ENCODE measurements at regions not wholly inside any gene's neighbourhood (a gene's known extent, or its start where the extent isn't known, plus 50 kb on each side); places are given as distances from the start of the nearest gene placed in this dataset.
A peak's percentile ranks its signal among the peaks of the same experiment; 100 is the strongest.

DNA sequence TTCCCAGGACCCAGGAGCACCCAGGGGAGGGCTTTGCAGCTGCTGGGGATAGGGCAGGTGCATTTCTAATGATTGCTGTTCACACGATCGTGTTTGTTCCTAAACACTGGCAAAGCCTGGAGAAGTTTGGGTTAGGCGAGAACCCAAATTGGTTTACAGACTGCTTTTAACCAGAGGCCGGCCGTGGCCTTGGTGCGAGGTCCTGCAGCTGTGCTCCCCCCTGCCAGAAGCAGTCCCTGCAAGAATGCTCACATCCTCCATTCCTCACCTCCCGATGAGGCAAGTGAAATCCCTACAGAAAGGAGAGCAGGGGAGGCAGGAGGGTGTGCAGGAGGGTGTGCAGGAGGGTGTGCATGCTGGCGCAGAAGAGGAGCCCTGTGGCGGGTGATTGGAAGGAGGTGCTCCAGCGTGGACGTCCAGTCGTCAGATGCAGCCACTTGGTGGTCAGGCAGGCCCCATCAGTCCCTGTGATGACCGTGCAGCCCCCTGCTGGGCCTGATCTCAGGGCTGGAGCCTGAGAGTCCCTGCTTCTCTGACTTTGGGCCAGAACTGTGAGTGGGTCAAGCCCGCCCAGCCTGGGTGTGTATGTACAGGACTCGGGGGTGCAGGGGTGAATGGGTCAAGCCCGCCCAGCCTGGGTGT lies 55.7 kb upstream of the FRMD1 start:
- ATAC-seq, result no peak
- Mint-ChIP-seq H3K27ac (no peak overlapping the region), H3K4me3 (no peak overlapping the region), H3K36me3 (no peaks in the 10 kb centered on the region), H3K4me1 (no peaks in the 10 kb centered on the region), H3K9me3 (no peaks in the 10 kb centered on the region)
- no peak for DNase-seq (ENCODE audit: low spot score in 2 of 2)

DNA sequence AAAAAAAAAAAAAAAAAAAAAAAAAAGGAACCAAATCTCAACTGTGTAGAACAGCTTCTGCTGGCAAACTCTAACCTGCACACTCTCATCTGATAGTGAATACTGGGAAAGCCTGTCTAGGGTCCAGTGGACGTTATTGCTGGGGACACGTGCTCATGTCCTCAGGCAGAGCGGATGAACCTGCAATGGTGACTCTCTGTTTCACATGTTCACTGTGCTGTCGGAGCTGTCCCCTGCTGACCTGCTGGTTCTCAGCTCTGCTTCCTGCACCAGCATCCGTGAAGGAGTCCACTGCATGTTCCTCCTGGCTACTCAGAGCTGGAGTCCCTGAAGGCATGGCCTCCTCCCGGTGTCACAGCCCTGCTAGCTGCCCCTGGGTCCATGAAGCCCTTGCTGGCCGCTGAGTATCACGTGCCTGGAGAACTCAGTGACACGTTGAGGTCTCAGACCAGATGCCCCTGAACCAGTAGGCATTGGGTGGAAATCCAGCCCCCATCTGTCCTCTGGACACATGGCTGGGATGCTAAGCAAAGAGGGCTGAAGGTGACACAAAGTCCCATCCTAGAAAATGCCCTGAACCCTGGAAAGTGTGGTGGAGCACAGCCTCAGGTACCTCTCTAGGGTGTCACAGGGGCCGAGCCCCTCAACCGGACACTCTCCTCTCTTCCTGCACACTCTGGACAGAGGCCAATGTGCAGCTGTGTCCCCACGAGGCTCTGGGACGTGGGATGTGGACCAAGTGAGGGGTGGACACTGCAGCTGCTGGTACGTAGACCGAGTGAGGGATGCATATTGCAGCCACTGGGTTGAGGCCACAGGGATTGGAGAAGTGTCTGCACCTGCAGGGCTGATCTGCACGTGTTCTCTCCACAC lies 54.9 kb upstream of the FRMD1 start:
- H3K4me3 Mint-ChIP-seq, result no peak overlapping the region
- H3K36me3 Mint-ChIP-seq, result no peaks in the 10 kb centered on the region
- no peak overlapping the region for H3K27ac Mint-ChIP-seq
- peak; percentile 3 for ATAC-seq
- no peaks in the 10 kb centered on the region for H3K4me1 Mint-ChIP-seq
- no peaks in the 10 kb centered on the region for H3K9me3 Mint-ChIP-seq
- no peak for DNase-seq (ENCODE audit: low spot score in 2 of 2)

DNA sequence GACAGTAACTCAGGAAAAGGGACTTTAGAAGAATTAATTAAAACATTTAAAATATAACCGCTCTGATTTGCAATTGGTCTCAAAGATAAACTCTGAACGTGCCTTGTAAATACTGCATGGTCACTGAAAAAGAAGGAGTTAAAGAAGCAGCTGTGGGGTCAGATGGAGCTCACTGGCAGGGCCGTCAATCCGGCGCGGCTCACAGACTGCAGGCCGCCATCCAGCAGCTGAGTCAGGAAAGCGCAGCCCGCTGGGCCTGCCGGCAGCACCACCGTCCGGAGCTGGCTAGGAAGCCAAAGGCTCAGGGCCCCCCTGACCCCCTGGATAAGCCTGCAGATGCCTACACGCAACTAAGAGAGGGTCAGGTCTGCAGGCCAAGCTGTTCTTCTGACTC lies 54.2 kb upstream of the FRMD1 start:
- H3K4me3 Mint-ChIP-seq, result no peak overlapping the region
- DNase-seq (ENCODE audit: low spot score in 2 of 2) (no peak), ATAC-seq (no peak)
- H3K36me3 Mint-ChIP-seq, result no peaks in the 10 kb centered on the region
- H3K27ac Mint-ChIP-seq, result no peak overlapping the region
- H3K9me3 Mint-ChIP-seq, result no peaks in the 10 kb centered on the region
- no peaks in the 10 kb centered on the region for H3K4me1 Mint-ChIP-seq

DNA sequence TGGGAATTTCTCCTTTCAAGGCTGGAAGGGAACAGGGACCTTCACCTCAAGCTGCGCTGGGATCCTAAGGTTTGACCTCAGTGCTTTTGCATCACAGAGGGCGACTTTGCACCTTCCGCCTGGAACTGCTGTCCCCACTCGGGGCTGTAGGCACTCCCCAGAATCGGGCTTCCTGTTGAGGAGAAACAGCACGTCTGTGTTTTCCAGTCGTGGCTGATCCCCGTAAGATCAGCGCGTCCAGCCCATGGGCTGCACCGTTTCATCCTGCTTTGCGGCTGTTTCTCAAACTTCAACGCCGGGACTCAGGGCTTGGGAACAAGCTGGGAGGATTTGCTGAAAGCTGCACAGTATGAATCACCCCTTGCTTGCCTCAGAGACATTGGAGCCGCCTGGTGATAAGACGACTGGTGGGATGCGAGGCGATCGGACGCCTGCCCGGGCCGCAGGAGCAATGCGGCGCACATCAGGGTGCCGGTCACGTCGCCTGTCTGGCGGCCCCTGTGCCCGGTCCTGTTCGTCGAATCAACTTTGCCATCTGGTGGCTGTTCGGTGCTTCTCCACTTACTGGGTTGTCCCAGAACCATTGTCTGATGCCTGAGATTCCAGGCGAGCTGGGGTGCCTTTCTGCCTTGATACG lies 53.6 kb upstream of the FRMD1 start:
- no peaks in the 10 kb centered on the region for H3K36me3 Mint-ChIP-seq
- no peak overlapping the region for H3K4me3 Mint-ChIP-seq
- no peaks in the 10 kb centered on the region for H3K9me3 Mint-ChIP-seq
- no peak overlapping the region for H3K27ac Mint-ChIP-seq
- no peak for DNase-seq (ENCODE audit: low spot score in 2 of 2)
- ATAC-seq, result no peak
- H3K4me1 Mint-ChIP-seq, result no peaks in the 10 kb centered on the region

DNA sequence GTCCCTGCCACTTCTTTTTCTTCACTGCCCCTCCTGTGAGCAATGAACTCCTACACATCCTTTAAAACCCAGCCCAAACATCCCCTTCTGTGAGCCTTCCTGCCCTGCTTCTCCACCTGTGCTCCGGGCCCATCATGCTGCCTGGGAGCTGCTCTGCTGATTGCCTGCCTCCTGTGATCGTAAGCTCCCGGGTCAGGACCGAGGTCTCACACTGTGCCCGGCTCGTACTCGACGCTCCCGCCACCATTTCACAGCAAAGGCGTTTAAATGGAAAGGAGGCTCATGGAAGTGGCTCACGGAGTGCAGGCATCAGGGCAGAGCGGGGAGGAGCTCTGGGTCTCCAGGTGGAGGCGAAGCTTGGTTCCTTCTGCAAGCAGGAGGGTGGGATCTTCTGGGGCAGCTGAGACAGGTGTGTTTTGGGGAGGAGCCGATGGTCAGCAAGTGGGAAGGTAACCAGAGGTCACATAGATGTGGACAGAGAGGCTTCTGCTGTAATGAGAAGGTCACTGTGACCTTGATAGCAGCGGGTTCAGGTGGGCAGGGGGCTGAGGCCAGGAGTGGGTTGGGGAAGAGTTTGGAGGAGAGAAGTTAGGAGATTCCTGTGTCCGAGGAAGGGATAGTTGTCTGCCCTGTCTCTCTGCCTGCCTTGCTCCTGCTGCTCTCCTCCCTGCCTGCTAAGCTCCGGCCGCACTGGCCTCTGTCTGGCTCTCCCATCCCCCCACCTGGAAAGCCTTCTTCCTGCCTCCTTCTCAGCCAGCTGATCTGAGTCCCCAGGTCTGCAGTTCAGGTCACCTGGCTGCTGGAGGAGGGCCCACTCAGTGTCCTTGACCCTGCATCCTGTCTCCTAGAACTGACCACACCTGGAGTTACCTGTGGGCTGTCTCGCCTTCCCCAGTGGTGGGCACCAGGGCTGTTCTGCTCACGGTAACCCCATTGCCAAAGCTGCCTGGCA lies 52.7 kb upstream of the FRMD1 start:
- Mint-ChIP-seq H3K9me3 (no peaks in the 10 kb centered on the region), H3K36me3 (no peaks in the 10 kb centered on the region), H3K4me3 (no peak overlapping the region), H3K4me1 (no peaks in the 10 kb centered on the region), H3K27ac (no peak overlapping the region)
- ATAC-seq (no peak), DNase-seq (ENCODE audit: low spot score in 2 of 2) (no peak)

DNA sequence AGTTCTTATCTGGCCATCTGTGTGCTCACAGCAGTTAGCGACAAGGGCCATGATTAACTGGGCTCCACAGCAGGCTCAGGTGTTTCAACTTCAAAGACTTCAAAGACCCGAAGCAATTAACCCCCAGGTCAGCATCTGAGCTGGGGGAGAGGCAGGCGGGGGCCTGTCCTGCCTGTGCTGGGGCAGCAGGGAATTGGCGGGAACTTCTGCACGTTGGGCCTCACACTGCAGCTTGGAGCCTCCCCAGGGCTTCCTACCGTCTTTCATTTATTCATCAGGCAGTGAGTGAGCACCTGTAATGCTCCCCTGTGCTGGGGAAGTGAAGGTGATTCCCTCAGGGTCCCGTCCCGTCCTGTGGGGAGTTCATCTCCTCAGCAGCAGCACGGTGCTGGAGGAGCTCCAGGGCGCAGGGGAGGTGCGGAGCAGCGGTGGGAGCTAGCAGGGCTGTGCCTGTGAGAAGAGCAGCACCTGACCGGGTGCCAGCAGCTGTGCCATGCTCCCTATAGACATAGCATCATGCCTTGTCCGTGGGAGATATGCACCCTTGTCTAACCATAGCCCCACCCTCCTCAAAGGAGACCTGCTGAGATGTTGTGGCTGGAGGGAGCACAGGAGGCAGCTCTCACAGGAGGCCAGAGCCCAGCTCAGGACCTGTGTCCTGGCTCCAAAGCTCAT lies 51.8 kb upstream of the FRMD1 start:
- DNase-seq (ENCODE audit: low spot score in 2 of 2) (no peak), ATAC-seq (no peak)
- Mint-ChIP-seq H3K27ac (no peak overlapping the region), H3K4me1 (no peaks in the 10 kb centered on the region), H3K36me3 (no peaks in the 10 kb centered on the region), H3K4me3 (no peak overlapping the region), H3K9me3 (no peaks in the 10 kb centered on the region)

DNA sequence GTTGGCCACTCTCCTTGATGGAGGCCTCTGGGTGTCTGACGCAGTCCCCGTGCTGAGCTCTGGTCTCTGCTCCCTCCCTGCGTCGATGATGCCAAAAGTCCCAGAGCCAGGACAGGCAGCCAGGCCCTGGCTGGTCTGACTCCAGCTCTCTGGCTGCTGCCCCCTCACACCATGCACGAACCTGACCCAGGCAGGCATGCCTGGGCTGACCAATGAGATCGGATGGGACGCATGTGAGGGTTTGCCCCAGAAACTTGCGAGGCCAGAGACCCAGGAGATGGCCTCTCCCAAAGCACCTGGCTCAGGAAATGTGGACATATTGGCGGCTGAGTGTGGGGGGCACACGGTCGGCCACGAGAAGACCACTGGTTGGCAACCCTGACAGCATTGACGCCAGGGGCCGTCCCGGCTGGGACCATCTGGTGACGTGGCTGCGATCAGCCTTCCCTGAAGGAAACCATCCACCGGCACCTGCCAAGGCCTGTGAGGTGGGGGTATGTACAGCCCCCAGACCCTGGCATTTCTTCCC lies 51.2 kb upstream of the FRMD1 start:
- H3K4me1 Mint-ChIP-seq, result no peaks in the 10 kb centered on the region
- no peaks in the 10 kb centered on the region for H3K36me3 Mint-ChIP-seq
- H3K27ac Mint-ChIP-seq, result no peak overlapping the region
- ATAC-seq, result no peak
- no peaks in the 10 kb centered on the region for H3K9me3 Mint-ChIP-seq
- no peak overlapping the region for H3K4me3 Mint-ChIP-seq
- DNase-seq (ENCODE audit: low spot score in 2 of 2), result no peak

DNA sequence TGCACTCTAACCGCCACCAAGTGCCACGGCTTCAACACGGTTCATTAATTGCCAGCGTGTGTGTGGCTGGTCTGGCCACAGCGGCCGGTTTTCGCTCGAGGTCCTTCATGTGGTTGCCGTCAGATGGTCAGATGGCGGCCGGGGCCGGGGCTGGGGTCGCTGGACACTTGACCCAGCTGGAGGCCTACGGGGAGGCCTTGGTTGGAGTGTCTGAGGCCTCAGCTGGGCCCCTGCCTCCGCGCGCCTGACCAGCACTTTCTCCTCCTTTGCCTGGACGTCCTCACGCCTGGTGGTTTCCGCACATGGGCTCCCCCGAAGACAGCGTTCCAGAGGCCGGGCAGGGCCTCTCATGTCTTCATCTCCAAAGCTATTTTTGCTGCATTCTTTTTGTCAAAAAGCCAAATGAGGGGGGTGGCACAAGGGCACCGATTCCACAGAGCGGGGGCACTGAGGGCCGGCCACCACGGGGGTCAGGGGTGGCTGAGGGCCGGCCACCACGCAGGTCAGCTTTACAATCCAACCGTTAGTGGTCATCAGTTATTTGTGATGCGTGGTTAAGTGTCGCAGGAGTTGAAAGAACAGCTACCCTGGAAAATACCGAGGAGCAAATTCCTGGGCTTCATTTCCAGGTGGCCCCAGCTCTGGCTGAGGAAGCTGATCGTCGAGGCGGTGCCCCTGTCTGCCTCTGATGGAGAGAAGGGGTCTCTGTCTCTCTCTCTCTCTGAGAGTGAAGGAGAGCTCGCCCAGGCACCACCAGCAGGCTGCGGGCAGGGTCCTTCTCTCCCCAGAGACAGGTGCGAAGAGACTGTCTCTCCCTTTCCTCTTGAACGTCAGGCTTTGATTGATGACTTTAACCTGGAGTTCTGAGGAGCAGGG lies 50.5 kb upstream of the FRMD1 start:
- no peaks in the 10 kb centered on the region for H3K4me1 Mint-ChIP-seq

DNA sequence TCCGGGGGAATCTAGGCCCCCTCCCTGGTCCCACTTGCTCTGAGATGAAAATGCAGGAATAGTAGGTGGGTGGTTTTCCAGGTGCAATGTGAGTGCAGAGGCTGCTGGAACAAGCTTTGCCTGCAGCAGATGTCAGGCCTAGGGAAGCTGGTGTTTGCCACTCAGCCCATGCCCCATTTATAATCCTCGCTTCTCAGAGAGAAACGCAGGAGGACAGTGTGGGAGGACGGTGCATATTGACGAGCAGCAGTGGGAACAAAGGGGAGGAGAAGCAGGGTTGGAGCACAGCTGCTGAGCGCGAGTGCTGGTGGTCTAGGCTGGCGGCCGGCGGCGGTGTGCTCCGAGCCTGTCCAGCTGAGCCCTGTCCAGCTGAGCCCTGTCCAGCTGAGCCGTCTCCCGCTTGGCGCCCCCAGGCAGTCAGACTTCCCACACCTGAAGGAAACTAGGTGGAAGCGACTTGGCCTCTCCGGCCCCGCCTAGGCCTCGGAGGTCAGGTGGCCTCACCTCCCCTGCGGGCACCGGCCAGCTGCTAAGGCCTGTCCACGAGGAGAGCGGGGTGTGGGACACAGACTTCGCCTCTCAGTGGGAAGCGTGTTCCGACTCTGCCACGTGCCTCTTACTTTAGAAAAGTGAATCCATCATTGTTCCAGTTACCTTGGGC lies 49.7 kb upstream of the FRMD1 start:
- H3K36me3 Mint-ChIP-seq, result no peaks in the 10 kb centered on the region
- DNase-seq (ENCODE audit: low spot score in 2 of 2), result no peak
- ATAC-seq, result no peak
- H3K9me3 Mint-ChIP-seq, result no peaks in the 10 kb centered on the region
- no peak overlapping the region for H3K27ac Mint-ChIP-seq
- H3K4me3 Mint-ChIP-seq, result no peak overlapping the region
- H3K4me1 Mint-ChIP-seq, result no peaks in the 10 kb centered on the region

More for the DNA sequence above, 50.5 kb upstream of the FRMD1 start:
- Mint-ChIP-seq H3K36me3 (no peaks in the 10 kb centered on the region), H3K9me3 (no peaks in the 10 kb centered on the region), H3K27ac (no peak overlapping the region), H3K4me3 (no peak overlapping the region)
- DNase-seq (ENCODE audit: low spot score in 2 of 2) (no peak), ATAC-seq (no peak)
